ENCODE measurements at regions not wholly inside any gene's neighbourhood (a gene's known extent, or its start where the extent isn't known, plus 50 kb on each side); places are given as distances from the start of the nearest gene placed in this dataset.

GRCh38 chr4:128484896-128485295 lies 197.3 kb upstream of the PGRMC2 start:
- POLR2A ChIA-PET (ENCODE audit: unreplicated experiment): interaction anchor here (0.6 kb wide), 1 partner anchor 68 kb away, joined by 5 read pairs; no protein-coding TSS in a partner anchor
- no TSS peak for BruUV-seq (replicated peaks)
- intact Hi-C loops (cut with micrococcal nuclease; ENCODE audit: unreplicated experiment): no loop called here

GRCh38 chr4:128483816-128484215 lies 196.2 kb upstream of the PGRMC2 start:
- intact Hi-C loops (cut with micrococcal nuclease; ENCODE audit: unreplicated experiment): no loop called here
- Histone ChIP-seq H3K4me1 (replicated peaks; ENCODE audit: insufficient read depth) (no peaks in the 10 kb centered on the region), H3K36me3 (ENCODE audit: low read depth) (no peaks in the 10 kb centered on the region), H3K4me3 (no peak overlapping the region), H3F3A (ENCODE audit: insufficient read depth, low read depth) (no peaks in the 10 kb centered on the region), H3K79me2 (ENCODE audit: low read depth) (no peaks in the 10 kb centered on the region), H4K20me1 (ENCODE audit: insufficient read depth) (no peaks in the 10 kb centered on the region), H3K9me3 (ENCODE audit: insufficient read depth, low read depth) (no peaks in the 10 kb centered on the region; the same call in 1 of the 2 replicates), H2AFZ (no peak overlapping the region), H3K27me3 (ENCODE audit: insufficient read depth, low read depth) (no peaks in the 10 kb centered on the region), H3K27ac (no peak overlapping the region), H3K4me2 (no peak overlapping the region), H3K9me2 (ENCODE audit: insufficient read depth) (no peaks in the 10 kb centered on the region)
- ChIA-PET POLR2A (ENCODE audit: unreplicated experiment) (no interaction called here), CTCF (no interaction called here)
- TF ChIP-seq CTCF (conservative IDR thresholded peaks at IDR 0.05): no peak
- TF ChIP-seq EZH2 (IDR thresholded peaks at IDR 0.05; ENCODE audit: low read depth): no peak
- no TSS peak for BruUV-seq (replicated peaks)
- no peak for DNase-seq

More at GRCh38 chr4:128484896-128485295, 197.3 kb upstream of the PGRMC2 start:
- H3K9me2 ChIP-seq (ENCODE audit: insufficient read depth): no peaks in the 10 kb centered on the region
- H3K9me3 ChIP-seq (ENCODE audit: insufficient read depth, low read depth): no peaks in the 10 kb centered on the region; the same call in 1 of the 2 replicates
- no peaks in the 10 kb centered on the region for H3K4me1 ChIP-seq (replicated peaks; ENCODE audit: insufficient read depth)
- H3F3A ChIP-seq (ENCODE audit: insufficient read depth, low read depth): no peaks in the 10 kb centered on the region
- H3K4me2 ChIP-seq: no peak overlapping the region
- TF ChIP-seq CTCF (conservative IDR thresholded peaks at IDR 0.05) (no peak), EZH2 (IDR thresholded peaks at IDR 0.05; ENCODE audit: low read depth) (no peak)
- no peaks in the 10 kb centered on the region for H3K36me3 ChIP-seq (ENCODE audit: low read depth)
- no peaks in the 10 kb centered on the region for H3K27me3 ChIP-seq (ENCODE audit: insufficient read depth, low read depth)
- H3K79me2 ChIP-seq (ENCODE audit: low read depth): no peaks in the 10 kb centered on the region
- no peak overlapping the region for H3K27ac ChIP-seq
- no peak for DNase-seq
- no peak overlapping the region for H3K4me3 ChIP-seq
- H2AFZ ChIP-seq: no peak overlapping the region
- H4K20me1 ChIP-seq (ENCODE audit: insufficient read depth): no peaks in the 10 kb centered on the region
- CTCF ChIA-PET: no interaction called here

GRCh38 chr4:128483041-128483440 lies 195.4 kb upstream of the PGRMC2 start:
- no peak for DNase-seq
- intact Hi-C loops (cut with micrococcal nuclease; ENCODE audit: unreplicated experiment): no loop called here
- TF ChIP-seq CTCF (conservative IDR thresholded peaks at IDR 0.05) (no peak), EZH2 (IDR thresholded peaks at IDR 0.05; ENCODE audit: low read depth) (no peak)
- CTCF ChIA-PET: no interaction called here
- H3F3A ChIP-seq (ENCODE audit: insufficient read depth, low read depth): no peaks in the 10 kb centered on the region
- H3K27me3 ChIP-seq (ENCODE audit: insufficient read depth, low read depth): no peaks in the 10 kb centered on the region
- POLR2A ChIA-PET (ENCODE audit: unreplicated experiment): no interaction called here
- H3K27ac ChIP-seq: no peak overlapping the region
- H3K9me3 ChIP-seq (ENCODE audit: insufficient read depth, low read depth): no peaks in the 10 kb centered on the region; the same call in 1 of the 2 replicates
- no peak overlapping the region for H2AFZ ChIP-seq
- no peaks in the 10 kb centered on the region for H4K20me1 ChIP-seq (ENCODE audit: insufficient read depth)
- no peak overlapping the region for H3K4me2 ChIP-seq
- no peak overlapping the region for H3K4me3 ChIP-seq
- no peaks in the 10 kb centered on the region for H3K79me2 ChIP-seq (ENCODE audit: low read depth)
- no peaks in the 10 kb centered on the region for H3K9me2 ChIP-seq (ENCODE audit: insufficient read depth)
- H3K4me1 ChIP-seq (replicated peaks; ENCODE audit: insufficient read depth): no peaks in the 10 kb centered on the region
- BruUV-seq (replicated peaks): no TSS peak
- no peaks in the 10 kb centered on the region for H3K36me3 ChIP-seq (ENCODE audit: low read depth)
